Heart left ventricle (tissue), 13 donors: ENCODE measurements at regions not wholly inside any gene's neighbourhood (a gene's known extent, or its start where the extent isn't known, plus 50 kb on each side); places are given as distances from the start of the nearest gene placed in this dataset.

ENCODE experiments used
- CTCF ChIP-seq, 12 donors: fragments of 200-600 bp; sonication (generic) in 4 of 12; IDR thresholded peaks; one replicate each; pipeline versions ENCODE4 v1.5.0 to v1.8.0; 2018 to 2022; ENCODE audit warnings: antibody characterized with exemption in 12 of 12, mild to moderate bottlenecking in 5 of 12
- POLR2A ChIP-seq, 2 donors: fragments of 450-650 bp; IDR thresholded peaks; one replicate each; pipeline ENCODE4 v1.6.1; 2017; ENCODE audit warnings: antibody characterized with exemption in 2 of 2, mild to moderate bottlenecking in 2 of 2, moderate library complexity in 2 of 2
- donor health status: ischemic (EF 13 %, LVEDD 7.1; RV severe dilation, severe dysfunction).
- donor health status: DM: no; HTN: yes; CAD: no.
- donor health status: DM: no; HTN: no; CAD: no.
- donor health status: ischemic (EF 25% LVEDD 6.9; RV normal size, moderate dysfunction).
- donor health status: ischemic (EF 25% LVEDD 5.7; RV mildly dilated, moderate dysfunction).
- donor health status: ischemic (EF 35%, LVEDD 5.7; RV mildly dilated, moderate dysfunction).
- donor health status: nonischemic (EF 11% LVEDD 7.7; RV severe dilation, severe dysfunction).
- donor health status: DM: yes; HTN: yes; CAD: no.
- donor health status: PGD.
- donor health status: ischemic (EF 29% LVEDD 5.4; RV normal size, mild dysfunction).
- donor health status: nonischemic (EF 23%, LVEDD 6.1; RV moderate dilation, normal function).

GRCh38 chr15:22267761-22268160, 187.4 kb downstream of the OR4M2 start:
- TF ChIP-seq CTCF (IDR thresholded peaks at IDR 0.05): no peak
- no peak for TF ChIP-seq POLR2A (IDR thresholded peaks at IDR 0.05)
